ENCODE measurements at regions not wholly inside any gene's neighbourhood (a gene's known extent, or its start where the extent isn't known, plus 50 kb on each side); places are given as distances from the start of the nearest gene placed in this dataset.

GRCh38 chr10:35813219-35813618, 171.1 kb upstream of the FZD8 start:
- DNase-seq (ENCODE audit: low spot score in 2 of 2), result no peak
- no peak overlapping the region for H3K4me3 ChIP-seq (ENCODE audit: low read depth, poor library complexity, severe bottlenecking)
- 58 to 68% methylated on average over 4 of the region's 4 CpGs for WGBS, 2 donors
- intact Hi-C loops (cut with DNase I; ENCODE audit: low total_unique reads), result no loop called here
- TF ChIP-seq CTCF (IDR thresholded peaks at IDR 0.05) (no peak), POLR2A (IDR thresholded peaks at IDR 0.05) (no peak)

GRCh38 chr10:35808344-35808743, 166.2 kb upstream of the FZD8 start:
- no peak overlapping the region for H3K4me3 ChIP-seq (ENCODE audit: low read depth, poor library complexity, severe bottlenecking)
- intact Hi-C loops (cut with DNase I; ENCODE audit: low total_unique reads), result no loop called here
- WGBS, 2 donors, result 92 to 100% methylated on average over 1 of the region's 1 CpG
- TF ChIP-seq CTCF (IDR thresholded peaks at IDR 0.05) (no peak), POLR2A (IDR thresholded peaks at IDR 0.05) (no peak)
- no peak for DNase-seq (ENCODE audit: low spot score in 2 of 2)

GRCh38 chr10:35803046-35803445, 160.9 kb upstream of the FZD8 start:
- intact Hi-C loops (cut with DNase I; ENCODE audit: low total_unique reads), result no loop called here
- no peak for TF ChIP-seq POLR2A (IDR thresholded peaks at IDR 0.05)
- TF ChIP-seq CTCF (IDR thresholded peaks at IDR 0.05), result no peak
- H3K4me3 ChIP-seq (ENCODE audit: low read depth, poor library complexity, severe bottlenecking), result no peak overlapping the region
- no peak for DNase-seq (ENCODE audit: low spot score in 2 of 2)
- 81 to 87% methylated on average over 2 of the region's 2 CpGs for WGBS, 2 donors

- H3K4me3 ChIP-seq (ENCODE audit: low read depth, poor library complexity, severe bottlenecking), result no peak overlapping the region
- WGBS, 2 donors, result 74 to 78% methylated on average over 2 of the region's 2 CpGs
- no peak for DNase-seq (ENCODE audit: low spot score in 2 of 2)
- intact Hi-C loops (cut with DNase I; ENCODE audit: low total_unique reads), result no loop called here
- no peak for TF ChIP-seq CTCF (IDR thresholded peaks at IDR 0.05)
- no peak for TF ChIP-seq POLR2A (IDR thresholded peaks at IDR 0.05)
These were observed 155.1 kb upstream of the FZD8 start for GRCh38 chr10:35797187-35797586.

GRCh38 chr10:35795131-35795824, 153.2 kb upstream of the FZD8 start:
- 63 to 70% methylated on average over 13 of the region's 13 CpGs for WGBS, 2 donors

More at GRCh38 chr10:35795131-35795824, 153.2 kb upstream of the FZD8 start:
- no peak for DNase-seq (ENCODE audit: low spot score in 2 of 2)
- TF ChIP-seq POLR2A (IDR thresholded peaks at IDR 0.05), result no peak
- TF ChIP-seq CTCF (IDR thresholded peaks at IDR 0.05), result no peak
- intact Hi-C loops (cut with DNase I; ENCODE audit: low total_unique reads), result no loop called here
- no peak overlapping the region for H3K4me3 ChIP-seq (ENCODE audit: low read depth, poor library complexity, severe bottlenecking)

Measured in lower leg skin (tissue), 4 donors.